Neuron (in vitro differentiated cells): ENCODE measurements at regions not wholly inside any gene's neighbourhood (a gene's known extent, or its start where the extent isn't known, plus 50 kb on each side); places are given as distances from the start of the nearest gene placed in this dataset.
"Not testable (repeated sequence)": the region's sequence is repeated elsewhere in the genome, so short reads cannot be mapped to it uniquely, and the experiment has no call there.

ENCODE experiments used
- H2AFZ ChIP-seq: one replicate; pipeline ENCODE4 v1.6.1; 2013; ENCODE audit warnings: low read depth, mild to moderate bottlenecking, inconsistent platforms, low read length, moderate library complexity
- H3K27me3 ChIP-seq: one replicate; pipeline ENCODE4 v1.6.1; 2013; ENCODE audit warnings: low read length; ENCODE audit not compliant: insufficient read depth
- H3K36me3 ChIP-seq: one replicate; pipeline ENCODE4 v1.6.1; 2013; ENCODE audit warnings: low read length; ENCODE audit not compliant: insufficient read depth
- H3K4me1 ChIP-seq: one replicate; pipeline ENCODE4 v1.6.1; 2013; ENCODE audit warnings: low read length; ENCODE audit not compliant: insufficient read depth
- H3K4me3 ChIP-seq: 2 replicates; pipeline ENCODE4 v1.5.1; 2013; ENCODE audit warnings: mild to moderate bottlenecking, low read length, moderate library complexity
- H3K9me3 ChIP-seq: one replicate; pipeline ENCODE4 v1.6.1; 2013; ENCODE audit warnings: low read length

DNA sequence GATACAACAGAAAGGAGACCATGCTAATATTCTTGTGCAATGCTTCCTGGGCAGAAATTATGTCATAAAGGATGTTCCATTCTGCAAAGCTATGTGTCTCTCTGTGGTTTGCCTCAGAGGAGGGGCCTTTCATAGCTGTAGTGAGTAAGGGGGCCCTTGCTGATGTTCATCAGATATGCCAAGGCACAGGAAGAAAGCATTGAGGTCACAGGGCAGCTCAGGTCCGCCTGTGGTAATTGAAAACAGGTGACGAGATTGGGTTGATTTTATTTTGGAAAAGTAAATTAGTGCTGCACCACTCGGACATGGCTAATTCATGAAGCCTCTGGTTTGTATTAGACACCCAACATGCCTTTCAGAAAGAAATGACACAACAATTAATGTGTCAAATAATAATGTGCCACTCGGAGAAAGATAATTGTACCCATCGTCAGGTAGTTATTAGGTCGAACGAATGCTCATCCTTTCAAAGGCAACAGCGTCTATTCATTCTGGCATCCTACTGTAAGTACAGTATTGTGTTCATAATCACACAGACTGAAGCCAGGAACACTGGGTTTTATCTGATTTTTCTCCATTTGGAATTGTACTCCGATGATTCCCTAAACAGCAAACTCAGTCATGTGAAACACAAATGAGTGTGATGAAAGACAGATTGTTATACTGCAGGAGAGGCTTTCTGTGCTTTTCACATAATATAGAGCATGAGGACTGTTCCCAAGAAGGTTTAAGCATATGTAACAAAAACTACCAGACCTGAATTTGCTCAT lies 421.6 kb upstream of the KLF12 start:
- Histone ChIP-seq H3K4me1 (peaks cover 24% of the 10 kb centered on the region), H3K27me3 (no peaks in the 10 kb centered on the region), H2AFZ (peak overlapping the region; percentile 42), H3K9me3 (no peaks in the 10 kb centered on the region), H3K36me3 (no peaks in the 10 kb centered on the region), H3K4me3 (no peak overlapping the region)

DNA sequence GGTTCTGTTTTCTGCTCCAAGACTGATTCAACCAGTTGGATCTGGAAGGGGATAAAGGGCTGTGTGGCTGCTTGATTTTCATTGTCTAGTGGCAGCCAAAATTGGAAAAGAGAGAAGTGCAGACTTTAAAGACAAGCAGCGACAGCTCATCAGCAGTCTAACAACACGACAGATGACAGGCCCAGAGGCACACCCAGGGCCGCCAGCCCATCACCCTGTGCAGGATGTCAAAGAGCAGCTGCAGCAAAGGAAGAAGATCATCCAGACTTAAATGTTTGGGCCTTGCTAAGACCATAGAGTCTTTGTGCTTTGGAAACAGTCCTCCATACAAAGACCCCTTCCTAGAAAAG lies 421.0 kb upstream of the KLF12 start:
- H3K4me1 ChIP-seq, result peaks cover 24% of the 10 kb centered on the region
- H3K4me3 ChIP-seq, result no peak overlapping the region
- no peaks in the 10 kb centered on the region for H3K9me3 ChIP-seq
- H3K27me3 ChIP-seq, result no peaks in the 10 kb centered on the region
- no peaks in the 10 kb centered on the region for H3K36me3 ChIP-seq
- H2AFZ ChIP-seq, result peak overlapping the region; percentile 42

DNA sequence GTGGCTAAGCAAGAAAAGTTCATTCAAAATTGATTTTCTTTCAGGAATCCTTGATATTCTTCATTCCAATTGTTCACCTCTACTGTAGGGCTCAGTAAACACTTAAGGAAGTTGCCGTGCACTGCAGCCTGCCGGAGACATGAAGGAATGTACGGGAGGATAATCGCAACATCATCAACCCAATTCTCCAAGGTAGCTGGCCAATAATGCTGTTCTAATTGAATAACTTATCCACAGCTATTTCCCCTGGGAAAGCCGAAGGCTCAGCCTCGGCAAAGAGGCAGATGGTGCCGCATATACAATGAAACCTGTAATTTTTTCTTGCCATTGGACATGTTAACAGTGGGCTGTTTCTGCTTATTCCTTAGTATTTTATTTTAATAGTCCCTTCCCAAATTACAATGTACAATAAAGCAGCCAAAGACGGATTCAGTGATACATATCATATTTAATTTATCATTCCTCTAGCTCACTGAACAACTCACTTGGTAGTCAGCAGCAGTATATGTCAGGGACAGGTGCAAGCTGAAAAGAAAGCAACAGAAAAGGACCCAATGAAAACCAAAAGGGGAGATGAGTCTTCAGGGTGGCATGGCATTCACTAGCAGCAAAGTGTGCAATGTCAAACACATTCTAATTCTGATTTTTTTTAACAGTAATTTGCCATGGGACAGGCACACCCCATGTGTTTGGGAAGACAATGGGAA lies 420.5 kb upstream of the KLF12 start:
- Histone ChIP-seq H3K4me3 (no peak overlapping the region), H3K27me3 (no peaks in the 10 kb centered on the region), H3K4me1 (peaks cover 24% of the 10 kb centered on the region), H3K9me3 (no peaks in the 10 kb centered on the region), H2AFZ (no peak overlapping the region), H3K36me3 (no peaks in the 10 kb centered on the region)

GRCh38 chr13:74550039-74550438 lies 415.8 kb upstream of the KLF12 start:
- Histone ChIP-seq H3K27me3 (no peaks in the 10 kb centered on the region), H3K9me3 (no peaks in the 10 kb centered on the region), H3K36me3 (no peaks in the 10 kb centered on the region), H3K4me1 (peaks cover 10% of the 10 kb centered on the region), H3K4me3 (no peak overlapping the region), H2AFZ (no peak overlapping the region)

DNA sequence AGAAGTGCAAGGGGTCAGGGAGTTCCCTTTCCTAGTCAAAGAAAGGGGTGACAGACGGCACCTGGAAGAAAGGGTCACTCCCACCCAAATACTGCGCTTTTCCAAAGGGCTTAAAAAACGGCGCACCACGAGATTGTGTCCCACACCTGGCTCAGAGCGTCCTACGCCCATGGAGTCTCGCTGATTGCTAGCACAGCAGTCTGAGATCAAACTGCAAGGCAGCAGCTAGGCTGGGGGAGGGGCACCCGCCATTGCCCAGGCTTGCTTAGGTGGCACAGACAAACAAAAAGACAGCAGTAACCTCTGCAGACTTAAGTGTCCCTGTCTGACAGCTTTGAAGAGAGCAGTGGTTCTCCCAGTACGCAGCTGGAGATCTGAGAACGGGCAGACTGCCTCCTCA lies 402.4 kb upstream of the KLF12 start:
- not testable (repeated sequence) for H3K36me3 ChIP-seq, H3K4me1 ChIP-seq, H3K27me3 ChIP-seq, H3K4me3 ChIP-seq, H2AFZ ChIP-seq, H3K9me3 ChIP-seq

DNA sequence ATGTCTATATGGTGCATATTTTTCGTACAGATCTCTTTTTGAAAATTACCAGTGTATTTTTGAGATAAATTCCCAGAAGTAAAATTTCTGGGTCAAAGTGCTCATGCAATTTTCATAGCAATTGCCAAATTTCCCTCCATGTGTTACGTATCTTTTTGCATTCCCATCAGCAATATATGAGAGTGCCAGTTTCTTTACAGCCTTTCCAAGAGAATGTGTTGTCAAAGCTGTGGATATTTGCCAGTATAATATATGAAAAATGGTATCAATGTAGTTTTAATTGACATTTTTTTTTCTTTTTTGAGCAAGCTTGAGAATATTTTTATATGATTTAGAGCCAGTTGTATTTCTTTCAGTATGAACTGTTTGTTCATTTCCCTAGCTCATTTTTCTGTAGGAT lies 399.0 kb upstream of the KLF12 start:
- Histone ChIP-seq H2AFZ (no peak overlapping the region), H3K4me3 (no peak overlapping the region), H3K36me3 (no peaks in the 10 kb centered on the region), H3K4me1 (no peaks in the 10 kb centered on the region), H3K27me3 (no peaks in the 10 kb centered on the region), H3K9me3 (no peaks in the 10 kb centered on the region)

GRCh38 chr13:74530011-74530410 lies 395.8 kb upstream of the KLF12 start:
- Histone ChIP-seq H3K4me3 (no peak overlapping the region), H2AFZ (no peak overlapping the region), H3K9me3 (no peaks in the 10 kb centered on the region), H3K27me3 (no peaks in the 10 kb centered on the region), H3K4me1 (no peaks in the 10 kb centered on the region), H3K36me3 (no peaks in the 10 kb centered on the region)

- Histone ChIP-seq H3K27me3 (no peaks in the 10 kb centered on the region), H3K9me3 (no peaks in the 10 kb centered on the region)
Observed at GRCh38 chr13:74528734-74529513, 394.7 kb upstream of the KLF12 start.

GRCh38 chr13:74523057-74523456 lies 388.9 kb upstream of the KLF12 start:
- Histone ChIP-seq H3K9me3 (no peaks in the 10 kb centered on the region), H3K4me3 (no peak overlapping the region), H3K27me3 (no peaks in the 10 kb centered on the region), H2AFZ (no peak overlapping the region), H3K4me1 (no peaks in the 10 kb centered on the region), H3K36me3 (no peaks in the 10 kb centered on the region)

More at GRCh38 chr13:74528734-74529513, 394.7 kb upstream of the KLF12 start:
- H3K4me3 ChIP-seq, result no peak overlapping the region
- no peaks in the 10 kb centered on the region for H3K36me3 ChIP-seq
- no peaks in the 10 kb centered on the region for H3K4me1 ChIP-seq
- no peak overlapping the region for H2AFZ ChIP-seq

DNA sequence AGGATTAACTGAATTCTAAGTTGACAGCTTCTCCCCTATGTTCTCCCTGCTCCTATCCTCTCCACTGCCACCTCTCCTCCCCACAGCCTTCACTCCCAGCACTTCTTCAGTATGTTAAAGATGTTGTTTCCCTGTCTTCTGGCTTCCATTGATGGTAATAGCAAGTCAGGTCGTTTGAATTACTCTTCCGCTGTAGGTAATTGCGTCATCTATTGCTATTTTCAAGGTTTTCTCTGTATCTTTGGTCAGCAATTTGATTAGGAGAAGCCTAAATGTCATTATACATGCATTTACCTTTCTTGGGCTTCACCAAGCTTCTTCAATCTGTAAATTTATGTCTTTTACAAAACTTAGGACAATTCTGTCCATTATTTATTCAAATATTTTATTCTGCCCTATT lies 377.3 kb upstream of the KLF12 start:
- Histone ChIP-seq H2AFZ (no peak overlapping the region), H3K36me3 (no peaks in the 10 kb centered on the region), H3K4me3 (no peak overlapping the region), H3K27me3 (no peaks in the 10 kb centered on the region), H3K9me3 (no peaks in the 10 kb centered on the region), H3K4me1 (no peaks in the 10 kb centered on the region)

DNA sequence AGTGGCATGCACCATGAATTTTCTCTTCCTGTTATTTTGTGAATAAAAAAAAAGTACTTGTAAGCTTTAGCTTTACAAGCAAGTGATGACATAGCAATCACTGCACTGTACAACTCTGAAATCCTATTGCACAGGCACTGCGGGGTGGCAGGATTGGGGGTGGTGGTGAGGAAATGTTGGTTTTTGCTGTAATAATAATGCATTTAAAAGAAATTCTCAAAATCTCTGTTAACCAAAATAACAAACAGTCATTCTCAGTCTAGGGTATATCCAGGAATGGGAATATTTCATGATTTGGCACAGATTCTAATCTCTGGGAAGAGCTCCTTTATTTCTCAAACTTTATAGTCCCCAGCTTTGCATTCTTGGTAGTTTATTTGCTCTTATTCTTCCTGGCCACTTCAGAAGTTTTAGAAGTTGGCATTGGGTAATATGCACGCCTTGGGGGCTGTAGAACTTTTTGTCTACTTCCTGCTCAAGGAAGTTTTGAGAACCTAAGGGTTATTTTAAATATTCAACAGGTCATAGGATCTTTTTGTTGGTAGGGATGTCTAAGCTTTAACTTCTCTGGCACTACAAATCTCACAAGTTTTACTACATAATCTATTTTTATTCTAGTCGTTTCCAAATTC lies 353.0 kb upstream of the KLF12 start:
- H3K36me3 ChIP-seq, result no peaks in the 10 kb centered on the region
- H2AFZ ChIP-seq, result no peak overlapping the region
- H3K4me3 ChIP-seq, result no peak overlapping the region
- H3K27me3 ChIP-seq, result no peaks in the 10 kb centered on the region
- no peaks in the 10 kb centered on the region for H3K9me3 ChIP-seq
- no peaks in the 10 kb centered on the region for H3K4me1 ChIP-seq

DNA sequence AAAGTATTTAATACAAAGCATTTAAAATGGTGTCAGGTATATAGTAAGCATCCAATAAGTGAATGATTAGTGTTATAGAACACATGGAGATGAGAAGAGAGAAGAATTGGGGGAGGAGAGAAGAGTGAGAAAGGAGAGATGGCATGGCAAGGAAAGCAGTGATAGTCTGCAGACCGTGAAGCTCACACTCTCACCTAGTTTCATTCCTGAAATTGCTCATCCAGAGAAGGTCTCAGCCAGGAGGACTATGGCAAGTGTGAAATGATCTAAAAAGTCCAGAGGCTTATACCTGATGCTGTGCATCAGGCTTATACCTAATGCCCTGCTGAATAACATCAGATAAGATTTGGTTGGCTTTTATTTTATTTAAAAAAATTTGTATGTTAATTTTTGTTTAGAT lies 351.6 kb upstream of the KLF12 start:
- Histone ChIP-seq H3K4me3 (no peak overlapping the region), H3K4me1 (no peaks in the 10 kb centered on the region), H3K27me3 (no peaks in the 10 kb centered on the region), H3K9me3 (no peaks in the 10 kb centered on the region), H3K36me3 (no peaks in the 10 kb centered on the region), H2AFZ (no peak overlapping the region)

DNA sequence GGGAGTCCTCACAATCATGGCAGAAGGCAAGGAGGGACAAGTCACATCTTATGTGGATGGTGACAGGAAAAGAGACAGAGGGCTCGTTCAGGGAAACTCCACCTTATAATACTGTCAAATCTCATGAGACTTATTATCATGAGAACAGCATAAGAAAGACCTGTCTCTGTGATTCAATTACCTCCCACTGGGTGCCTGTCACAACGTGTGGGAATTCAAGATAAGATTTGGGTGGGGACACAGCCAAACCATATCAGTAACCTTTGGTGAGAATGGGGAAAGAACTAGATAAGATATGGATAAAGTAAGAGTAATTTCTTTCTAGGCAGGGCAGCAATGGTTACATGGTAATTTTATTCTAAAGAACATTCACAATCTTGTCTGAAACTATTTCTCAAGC lies 344.9 kb upstream of the KLF12 start:
- Histone ChIP-seq H3K4me1 (no peaks in the 10 kb centered on the region), H2AFZ (no peak overlapping the region), H3K27me3 (no peaks in the 10 kb centered on the region), H3K9me3 (no peaks in the 10 kb centered on the region), H3K36me3 (no peaks in the 10 kb centered on the region), H3K4me3 (no peak overlapping the region)
